ENCODE measurements at regions not wholly inside any gene's neighbourhood (a gene's known extent, or its start where the extent isn't known, plus 50 kb on each side); places are given as distances from the start of the nearest gene placed in this dataset.
"Not testable (repeated sequence)": the region's sequence is repeated elsewhere in the genome, so short reads cannot be mapped to it uniquely, and the experiment has no call there.

DNA sequence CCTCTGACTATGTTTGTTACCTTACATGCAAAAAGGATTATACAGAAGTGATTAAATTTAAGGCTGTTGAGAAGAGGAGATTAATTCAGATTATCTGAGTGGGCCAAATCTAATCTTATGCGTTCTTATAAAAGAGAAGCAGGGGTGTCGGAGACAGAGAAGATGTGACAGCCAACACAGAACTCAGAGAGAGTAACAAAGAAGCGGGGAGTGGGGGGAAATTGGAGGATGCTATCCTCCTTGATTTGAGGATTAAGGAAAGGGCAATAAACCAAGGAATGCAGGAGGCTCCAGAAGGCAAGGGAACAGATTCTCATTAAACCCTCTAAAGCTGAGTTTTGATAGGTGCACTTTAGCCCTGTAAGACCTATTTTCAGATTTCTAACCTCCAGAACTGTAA is 291.3 kb upstream of the REG3G start:
- DNase-seq (ENCODE audit: low read depth): no peak
- no peak overlapping the region for H3K4me3 ChIP-seq (ENCODE audit: low read length)
- TF ChIP-seq, protein P1, sequence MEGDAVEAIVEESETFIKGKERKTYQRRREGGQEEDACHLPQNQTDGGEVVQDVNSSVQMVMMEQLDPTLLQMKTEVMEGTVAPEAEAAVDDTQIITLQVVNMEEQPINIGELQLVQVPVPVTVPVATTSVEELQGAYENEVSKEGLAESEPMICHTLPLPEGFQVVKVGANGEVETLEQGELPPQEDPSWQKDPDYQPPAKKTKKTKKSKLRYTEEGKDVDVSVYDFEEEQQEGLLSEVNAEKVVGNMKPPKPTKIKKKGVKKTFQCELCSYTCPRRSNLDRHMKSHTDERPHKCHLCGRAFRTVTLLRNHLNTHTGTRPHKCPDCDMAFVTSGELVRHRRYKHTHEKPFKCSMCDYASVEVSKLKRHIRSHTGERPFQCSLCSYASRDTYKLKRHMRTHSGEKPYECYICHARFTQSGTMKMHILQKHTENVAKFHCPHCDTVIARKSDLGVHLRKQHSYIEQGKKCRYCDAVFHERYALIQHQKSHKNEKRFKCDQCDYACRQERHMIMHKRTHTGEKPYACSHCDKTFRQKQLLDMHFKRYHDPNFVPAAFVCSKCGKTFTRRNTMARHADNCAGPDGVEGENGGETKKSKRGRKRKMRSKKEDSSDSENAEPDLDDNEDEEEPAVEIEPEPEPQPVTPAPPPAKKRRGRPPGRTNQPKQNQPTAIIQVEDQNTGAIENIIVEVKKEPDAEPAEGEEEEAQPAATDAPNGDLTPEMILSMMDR (conservative IDR thresholded peaks at IDR 0.05; ENCODE audit: low read depth, low read length): no peak

DNA sequence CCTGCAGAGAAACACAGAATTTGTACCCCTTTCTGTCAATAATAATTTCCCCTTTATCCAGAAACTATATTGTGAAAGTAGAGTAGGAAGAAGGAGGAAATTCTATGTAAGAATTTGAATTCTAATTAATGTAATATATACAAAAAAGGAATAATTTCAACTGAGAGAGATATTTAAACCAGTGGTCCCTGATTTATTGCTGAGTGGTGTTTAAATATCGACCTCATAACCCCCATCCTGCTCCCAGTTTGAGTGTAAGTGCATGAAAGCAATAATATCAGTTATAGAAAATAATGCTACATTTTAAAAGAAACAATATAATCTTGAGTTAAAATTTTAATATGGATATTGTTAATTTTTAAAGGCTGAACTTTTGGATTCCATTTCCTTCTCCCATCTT is 286.2 kb upstream of the REG3G start:
- DNase-seq (ENCODE audit: low read depth): no peak
- TF ChIP-seq, protein P1 (conservative IDR thresholded peaks at IDR 0.05; ENCODE audit: low read depth, low read length): no peak
- H3K4me3 ChIP-seq (ENCODE audit: low read length): no peak overlapping the region

DNA sequence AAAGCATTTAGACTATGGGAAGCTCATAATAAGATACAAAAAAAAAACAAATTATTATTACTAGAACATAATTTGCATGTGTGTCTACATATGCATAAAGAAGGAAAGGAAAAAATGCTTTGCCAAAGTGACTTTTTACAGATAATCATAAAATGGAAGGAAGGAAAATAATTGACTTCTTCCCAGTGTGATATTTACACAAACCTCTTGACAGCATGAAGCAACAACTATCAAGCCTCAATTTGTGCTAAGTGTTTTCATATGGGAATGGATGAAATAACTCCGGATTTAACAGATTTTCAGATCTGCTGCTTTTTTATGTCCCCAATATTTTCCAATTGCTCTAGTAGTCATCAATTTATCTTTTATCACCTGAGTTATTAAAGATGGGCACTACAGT is 275.9 kb upstream of the REG3G start:
- TF ChIP-seq, protein P1 (conservative IDR thresholded peaks at IDR 0.05; ENCODE audit: low read depth, low read length): no peak
- H3K4me3 ChIP-seq (ENCODE audit: low read length): no peak overlapping the region
- DNase-seq (ENCODE audit: low read depth): no peak

DNA sequence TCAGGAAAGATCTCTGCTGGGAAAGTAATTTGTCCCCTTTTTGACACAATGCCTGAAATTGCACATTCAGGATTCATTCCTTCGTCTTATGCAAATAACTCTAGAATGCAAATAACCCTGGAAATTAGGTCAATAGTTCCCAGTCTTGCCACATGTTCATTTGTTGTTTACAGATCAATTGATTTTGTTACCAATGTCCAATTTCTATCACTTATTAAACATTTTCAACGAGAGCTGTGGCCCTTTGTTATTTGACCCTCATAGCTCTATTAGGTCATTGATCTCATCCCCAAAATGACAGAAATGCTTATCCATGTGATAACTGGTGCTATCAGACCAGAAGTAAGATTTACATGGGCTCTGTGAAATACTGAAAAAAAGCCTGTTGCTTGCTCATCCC is 275.3 kb upstream of the REG3G start:
- TF ChIP-seq, protein P1 (conservative IDR thresholded peaks at IDR 0.05; ENCODE audit: low read depth, low read length): no peak
- no peak for DNase-seq (ENCODE audit: low read depth)
- H3K4me3 ChIP-seq (ENCODE audit: low read length): no peak overlapping the region

DNA sequence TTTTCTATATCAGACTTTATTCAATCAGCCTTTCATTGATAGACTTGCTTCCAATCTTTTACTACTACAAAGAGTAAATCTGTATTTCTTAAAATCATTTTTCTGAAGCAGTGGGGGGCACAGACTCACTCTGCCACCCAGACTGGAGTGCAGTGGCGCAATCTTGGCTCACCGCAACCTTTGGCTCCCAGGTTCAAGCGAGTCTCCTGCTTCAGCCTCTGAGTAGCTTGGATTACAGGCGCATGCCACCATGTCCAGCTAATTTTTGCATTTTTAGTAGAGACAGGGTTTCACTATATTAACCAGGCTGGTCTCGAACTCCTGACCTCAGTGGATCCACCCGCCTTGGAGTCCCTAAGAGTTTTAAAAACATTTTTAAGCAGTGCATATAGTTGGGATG is 270.6 kb upstream of the REG3G start:
- DNase-seq (ENCODE audit: low read depth): no peak
- TF ChIP-seq, protein P1 (conservative IDR thresholded peaks at IDR 0.05; ENCODE audit: low read depth, low read length): no peak
- no peak overlapping the region for H3K4me3 ChIP-seq (ENCODE audit: low read length)

DNA sequence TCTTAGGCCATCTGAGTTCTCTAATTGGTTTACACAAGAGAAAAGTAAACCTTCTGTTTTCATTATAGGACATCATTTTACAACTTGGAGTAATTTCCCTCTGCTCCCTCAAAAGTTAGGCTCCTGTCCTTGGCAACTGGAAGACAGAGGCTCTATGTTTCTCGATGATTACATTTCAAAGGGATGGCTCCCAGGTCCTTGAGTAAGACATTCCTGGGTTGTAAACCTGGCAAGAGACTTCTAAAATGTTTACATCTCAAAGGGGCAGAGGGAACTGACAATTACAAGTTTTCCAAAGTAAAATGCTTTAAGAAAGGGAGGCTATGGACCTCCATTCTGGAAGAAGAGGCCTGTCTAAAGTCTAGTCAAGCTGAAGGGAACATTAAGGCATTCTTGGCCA is 268.3 kb upstream of the REG3G start:
- DNase-seq (ENCODE audit: low read depth): no peak
- TF ChIP-seq, protein P1 (conservative IDR thresholded peaks at IDR 0.05; ENCODE audit: low read depth, low read length): no peak
- no peak overlapping the region for H3K4me3 ChIP-seq (ENCODE audit: low read length)

DNA sequence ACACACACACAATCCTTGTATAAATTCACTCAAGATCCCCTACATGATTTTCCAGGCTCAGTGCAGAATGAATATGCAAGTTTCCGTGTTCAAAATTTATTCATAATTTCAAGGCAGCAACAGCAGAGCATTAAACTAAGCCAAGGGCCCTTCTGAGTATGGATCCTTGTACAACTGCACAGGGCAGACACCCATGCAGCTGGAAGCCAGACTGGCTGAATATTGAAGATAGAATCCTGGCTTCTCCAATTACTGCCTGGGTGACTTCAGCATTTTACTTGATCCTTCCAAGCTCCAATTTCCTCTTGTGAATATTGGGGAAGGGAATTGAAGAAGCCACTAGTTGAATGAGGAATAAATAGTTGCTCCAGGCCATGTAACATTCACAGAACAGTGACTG is 267.9 kb upstream of the REG3G start:
- TF ChIP-seq, protein P1 (conservative IDR thresholded peaks at IDR 0.05; ENCODE audit: low read depth, low read length): no peak
- no peak overlapping the region for H3K4me3 ChIP-seq (ENCODE audit: low read length)
- no peak for DNase-seq (ENCODE audit: low read depth)

DNA sequence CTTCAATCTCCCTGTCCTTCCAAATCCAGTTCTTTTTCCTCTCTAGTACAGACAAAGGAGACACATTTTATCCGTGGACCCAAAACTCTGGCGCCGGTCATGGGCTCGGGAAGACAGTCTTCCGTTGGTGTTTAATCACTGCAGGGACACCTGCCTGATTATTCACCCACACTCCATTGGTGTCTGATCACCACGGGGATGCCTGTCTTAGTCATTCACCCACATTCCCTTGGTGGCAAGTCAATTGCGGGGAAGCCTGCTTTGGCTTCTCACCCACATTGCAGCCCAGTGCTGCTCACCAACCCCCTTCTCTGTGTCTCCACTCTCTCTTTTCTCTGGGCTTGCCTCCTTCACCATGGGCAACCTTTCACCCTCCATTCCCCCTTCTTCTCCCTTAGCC is 266.7 kb upstream of the REG3G start:
- not testable (repeated sequence) for H3K4me3 ChIP-seq (ENCODE audit: low read length); DNase-seq (ENCODE audit: low read depth)
